Cardiac muscle cell (in vitro differentiated cells and primary cell): ENCODE measurements at regions not wholly inside any gene's neighbourhood (a gene's known extent, or its start where the extent isn't known, plus 50 kb on each side); places are given as distances from the start of the nearest gene placed in this dataset.

ENCODE experiments used
- DNase-seq, 2 donors: peaks; one replicate each; pipeline versions ENCODE4 v3.0.0 to v3.0.0-alpha.2; 2010 to 2017; ENCODE audit warnings: low read depth in 1 of 2, low spot score in 1 of 2
- H3K27ac ChIP-seq: fragments of 200-600 bp; sonication (generic); 2 replicates; pipeline ENCODE4 v1.5.1; 2016
- H3K27me3 ChIP-seq: fragments of 200-600 bp; sonication (generic); 2 replicates; pipeline ENCODE4 v1.6.0; 2016; ENCODE audit warnings: control low read depth
- H3K36me3 ChIP-seq: fragments of 200-600 bp; sonication (generic); 2 replicates; pipeline ENCODE4 v1.5.1; 2016; ENCODE audit warnings: control low read depth
- H3K4me1 ChIP-seq: fragments of 200-600 bp; sonication (generic); 2 replicates; pipeline ENCODE4 v1.8.1; 2017; ENCODE audit warnings: low read depth, mild to moderate bottlenecking, mixed run types
- H3K4me3 ChIP-seq: fragments of 200-600 bp; sonication (generic); 2 replicates; pipeline ENCODE4 v1.5.1; 2016; ENCODE audit warnings: mild to moderate bottlenecking
- H3K9me3 ChIP-seq: fragments of 200-600 bp; sonication (generic); 2 replicates; pipeline ENCODE4 v1.5.1; 2017; ENCODE audit warnings: low read depth, mild to moderate bottlenecking, control low read depth
- TF ChIP-seq, protein P1 (sequence below): IDR thresholded peaks from 2 replicates; pipeline ENCODE4 v1.5.1; 2012; ENCODE audit warnings: low read depth, mild to moderate bottlenecking, low read length

GRCh38 chr15:56839641-56840040, 78.8 kb upstream of the TCF12 start:
- Histone ChIP-seq H3K36me3 (no peaks in the 10 kb centered on the region), H3K27me3 (no peaks in the 10 kb centered on the region), H3K27ac (no peak overlapping the region), H3K4me1 (no peaks in the 10 kb centered on the region), H3K4me3 (no peak overlapping the region), H3K9me3 (no peaks in the 10 kb centered on the region)
- TF ChIP-seq, protein P1, sequence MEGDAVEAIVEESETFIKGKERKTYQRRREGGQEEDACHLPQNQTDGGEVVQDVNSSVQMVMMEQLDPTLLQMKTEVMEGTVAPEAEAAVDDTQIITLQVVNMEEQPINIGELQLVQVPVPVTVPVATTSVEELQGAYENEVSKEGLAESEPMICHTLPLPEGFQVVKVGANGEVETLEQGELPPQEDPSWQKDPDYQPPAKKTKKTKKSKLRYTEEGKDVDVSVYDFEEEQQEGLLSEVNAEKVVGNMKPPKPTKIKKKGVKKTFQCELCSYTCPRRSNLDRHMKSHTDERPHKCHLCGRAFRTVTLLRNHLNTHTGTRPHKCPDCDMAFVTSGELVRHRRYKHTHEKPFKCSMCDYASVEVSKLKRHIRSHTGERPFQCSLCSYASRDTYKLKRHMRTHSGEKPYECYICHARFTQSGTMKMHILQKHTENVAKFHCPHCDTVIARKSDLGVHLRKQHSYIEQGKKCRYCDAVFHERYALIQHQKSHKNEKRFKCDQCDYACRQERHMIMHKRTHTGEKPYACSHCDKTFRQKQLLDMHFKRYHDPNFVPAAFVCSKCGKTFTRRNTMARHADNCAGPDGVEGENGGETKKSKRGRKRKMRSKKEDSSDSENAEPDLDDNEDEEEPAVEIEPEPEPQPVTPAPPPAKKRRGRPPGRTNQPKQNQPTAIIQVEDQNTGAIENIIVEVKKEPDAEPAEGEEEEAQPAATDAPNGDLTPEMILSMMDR: no peak
- DNase-seq: no peak

GRCh38 chr15:56839099-56839498, 79.3 kb upstream of the TCF12 start:
- Histone ChIP-seq H3K9me3 (no peaks in the 10 kb centered on the region), H3K4me1 (no peaks in the 10 kb centered on the region), H3K4me3 (no peak overlapping the region), H3K27me3 (no peaks in the 10 kb centered on the region), H3K36me3 (no peaks in the 10 kb centered on the region), H3K27ac (no peak overlapping the region)
- DNase-seq: no peak
- TF ChIP-seq, protein P1: no peak

GRCh38 chr15:56838085-56838484, 80.4 kb upstream of the TCF12 start:
- H3K27ac ChIP-seq: no peak overlapping the region
- H3K9me3 ChIP-seq: no peaks in the 10 kb centered on the region
- no peak overlapping the region for H3K4me3 ChIP-seq
- H3K36me3 ChIP-seq: no peaks in the 10 kb centered on the region
- TF ChIP-seq, protein P1: no peak
- DNase-seq: no peak
- no peaks in the 10 kb centered on the region for H3K27me3 ChIP-seq
- no peaks in the 10 kb centered on the region for H3K4me1 ChIP-seq

DNA sequence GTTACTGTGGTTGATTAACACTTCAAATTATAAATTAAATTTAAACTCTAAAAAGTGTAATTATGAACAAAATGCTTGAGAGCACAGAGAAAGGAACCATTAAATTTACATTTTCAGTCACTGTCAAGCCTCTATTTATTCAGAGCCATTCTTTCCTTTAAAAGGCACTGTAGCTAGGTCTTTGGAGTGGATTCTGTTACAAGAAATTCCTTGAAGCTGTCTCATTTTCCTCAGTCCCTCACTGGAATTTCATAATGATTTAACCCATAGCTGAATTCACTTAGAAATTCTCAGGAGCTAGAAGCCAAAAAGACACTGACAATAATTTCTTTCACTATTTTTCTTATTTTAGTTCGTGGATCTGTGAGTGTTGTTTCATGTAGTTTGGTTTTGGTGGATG, 81.2 kb upstream of the TCF12 start:
- DNase-seq: peak in 1 of 2 donors; percentile 30
- H3K27ac ChIP-seq: no peak overlapping the region
- no peaks in the 10 kb centered on the region for H3K27me3 ChIP-seq
- no peak overlapping the region for H3K4me3 ChIP-seq
- no peaks in the 10 kb centered on the region for H3K36me3 ChIP-seq
- no peaks in the 10 kb centered on the region for H3K4me1 ChIP-seq
- TF ChIP-seq, protein P1: no peak
- no peaks in the 10 kb centered on the region for H3K9me3 ChIP-seq

- Histone ChIP-seq H3K4me1 (no peaks in the 10 kb centered on the region), H3K9me3 (no peaks in the 10 kb centered on the region), H3K4me3 (no peak overlapping the region), H3K36me3 (no peaks in the 10 kb centered on the region), H3K27ac (no peak overlapping the region), H3K27me3 (no peaks in the 10 kb centered on the region)
- TF ChIP-seq, protein P1: no peak
- DNase-seq: peak in 1 of 2 donors; percentile 67
These were observed 82.7 kb upstream of the TCF12 start for GRCh38 chr15:56835718-56836171.

- Histone ChIP-seq H3K36me3 (no peaks in the 10 kb centered on the region), H3K9me3 (no peaks in the 10 kb centered on the region), H3K4me1 (no peaks in the 10 kb centered on the region), H3K27ac (no peak overlapping the region), H3K27me3 (no peaks in the 10 kb centered on the region), H3K4me3 (no peak overlapping the region)
- TF ChIP-seq, protein P1: no peak
- peak in 1 of 2 donors; percentile 21 for DNase-seq
These were observed 86.3 kb upstream of the TCF12 start for GRCh38 chr15:56832125-56832524.
